Mesenchymal stem cell (in vitro differentiated cells and primary cell): ENCODE measurements at regions not wholly inside any gene's neighbourhood (a gene's known extent, or its start where the extent isn't known, plus 50 kb on each side); places are given as distances from the start of the nearest gene placed in this dataset.

Experiments
- DNase-seq: peaks from one replicate; pipeline ENCODE4 v3.0.0-alpha.2; 2013
- H2AFZ ChIP-seq: one replicate; pipeline ENCODE4 v1.6.1; 2013; ENCODE audit warnings: low read depth, mild to moderate bottlenecking, control low read depth, inconsistent platforms, low read length, moderate library complexity
- H2AK5ac ChIP-seq: 2 replicates; pipeline ENCODE4 v1.6.1; 2013; ENCODE audit warnings: low read length, moderate library complexity, mild to moderate bottlenecking, inconsistent platforms; ENCODE audit not compliant: severe bottlenecking
- H2BK120ac ChIP-seq: one replicate; pipeline ENCODE4 v1.6.1; 2013; ENCODE audit warnings: low read depth, mild to moderate bottlenecking, inconsistent platforms, low read length, moderate library complexity
- H2BK12ac ChIP-seq, 2 experiments: one replicate each; pipeline ENCODE4 v1.6.1; 2013; ENCODE audit warnings: inconsistent platforms in 2 of 2, low read length in 2 of 2, mild to moderate bottlenecking in 2 of 2, moderate library complexity in 2 of 2, control low read depth in 1 of 2
- H2BK15ac ChIP-seq: one replicate; pipeline ENCODE4 v1.6.1; 2013; ENCODE audit warnings: mild to moderate bottlenecking, low read depth, inconsistent platforms; ENCODE audit not compliant: poor library complexity, severe bottlenecking
- H2BK5ac ChIP-seq: 2 replicates; pipeline ENCODE4 v1.6.1; 2013; ENCODE audit warnings: low read depth, mild to moderate bottlenecking, low read length, control low read depth, inconsistent platforms; ENCODE audit not compliant: poor library complexity, severe bottlenecking
- H3K14ac ChIP-seq, 2 experiments: one replicate each; pipeline ENCODE4 v1.6.1; 2013; ENCODE audit warnings: inconsistent platforms in 2 of 2, low read length in 2 of 2, control low read depth in 1 of 2, mild to moderate bottlenecking in 1 of 2, moderate library complexity in 1 of 2
- H3K18ac ChIP-seq, 2 experiments: one replicate each; pipeline ENCODE4 v1.6.1; 2013; ENCODE audit warnings: inconsistent platforms in 2 of 2, low read length in 2 of 2, control low read depth in 1 of 2, low read depth in 1 of 2, mild to moderate bottlenecking in 1 of 2
- H3K23ac ChIP-seq, 2 experiments: one replicate each; pipeline ENCODE4 v1.6.1; 2013; ENCODE audit warnings: inconsistent platforms in 2 of 2, low read length in 2 of 2, mild to moderate bottlenecking in 2 of 2, moderate library complexity in 2 of 2, control low read depth in 1 of 2
- H3K27ac ChIP-seq: 2 replicates; pipeline ENCODE4 v1.5.1; 2013; ENCODE audit warnings: mild to moderate bottlenecking, moderate library complexity, low read length, control low read depth, inconsistent platforms; ENCODE audit not compliant: poor library complexity, severe bottlenecking
- H3K27me3 ChIP-seq, 2 experiments: 2 replicates each; pipeline versions ENCODE4 v1.6.1 to v1.7.0; 2013; ENCODE audit warnings: low read length in 2 of 2, mild to moderate bottlenecking in 2 of 2, moderate library complexity in 2 of 2, control low read depth in 1 of 2, inconsistent platforms in 1 of 2; ENCODE audit not compliant: control insufficient read depth in 1 of 2, insufficient read depth in 1 of 2
- H3K36me3 ChIP-seq, 2 experiments: 2 replicates each; pipeline versions ENCODE4 v1.6.1 to v1.7.0; 2013; ENCODE audit warnings: low read length in 2 of 2, control low read depth in 1 of 2, inconsistent platforms in 1 of 2, low read depth in 1 of 2, mild to moderate bottlenecking in 1 of 2; ENCODE audit not compliant: insufficient read depth in 2 of 2, control insufficient read depth in 1 of 2
- H3K4ac ChIP-seq, 2 experiments: one replicate each; pipeline ENCODE4 v1.6.1; 2013; ENCODE audit warnings: inconsistent platforms in 2 of 2, low read length in 2 of 2, mild to moderate bottlenecking in 2 of 2, moderate library complexity in 2 of 2, control low read depth in 1 of 2, low read depth in 1 of 2
- H3K4me1 ChIP-seq: 2 replicates; pipeline ENCODE4 v1.6.1; 2013; ENCODE audit warnings: low read depth, low read length, control low read depth; ENCODE audit not compliant: control insufficient read depth, insufficient read depth
- H3K4me2 ChIP-seq: 2 replicates; pipeline ENCODE4 v1.6.1; 2013; ENCODE audit warnings: low read length, mild to moderate bottlenecking, inconsistent platforms; ENCODE audit not compliant: poor library complexity, severe bottlenecking
- H3K4me3 ChIP-seq, 2 experiments: 2 replicates each; pipeline versions ENCODE4 v1.5.1 to v1.7.0; 2013; ENCODE audit warnings: low read length in 2 of 2, mild to moderate bottlenecking in 2 of 2, control low read depth in 1 of 2, low read depth in 1 of 2; ENCODE audit not compliant: insufficient read depth in 1 of 2
- H3K79me1 ChIP-seq: replicated peaks from 2 replicates; pipeline ENCODE4 v1.6.1; 2013; ENCODE audit warnings: mild to moderate bottlenecking, control low read depth, low read length, inconsistent platforms; ENCODE audit not compliant: poor library complexity, severe bottlenecking
- H3K9ac ChIP-seq: 2 replicates; pipeline ENCODE4 v1.7.0; 2013; ENCODE audit warnings: mild to moderate bottlenecking, low read length, moderate library complexity
- H3K9me3 ChIP-seq: 2 replicates; pipeline ENCODE4 v1.7.0; 2013; ENCODE audit warnings: mild to moderate bottlenecking, low read length; ENCODE audit not compliant: control insufficient read depth
- H4K8ac ChIP-seq: one replicate; pipeline ENCODE4 v1.6.1; 2013; ENCODE audit warnings: inconsistent platforms, mild to moderate bottlenecking, low read length, moderate library complexity
- H4K91ac ChIP-seq: one replicate; pipeline ENCODE4 v1.6.1; 2013; ENCODE audit warnings: mild to moderate bottlenecking, low read length, inconsistent platforms
- WGBS: methylation state at CpG from one replicate; pipeline ENCODE4 v1.1.7; 2013; ENCODE audit warnings: mixed read lengths; 5-methylcytosine and 5-hydroxymethylcytosine counted together

DNA sequence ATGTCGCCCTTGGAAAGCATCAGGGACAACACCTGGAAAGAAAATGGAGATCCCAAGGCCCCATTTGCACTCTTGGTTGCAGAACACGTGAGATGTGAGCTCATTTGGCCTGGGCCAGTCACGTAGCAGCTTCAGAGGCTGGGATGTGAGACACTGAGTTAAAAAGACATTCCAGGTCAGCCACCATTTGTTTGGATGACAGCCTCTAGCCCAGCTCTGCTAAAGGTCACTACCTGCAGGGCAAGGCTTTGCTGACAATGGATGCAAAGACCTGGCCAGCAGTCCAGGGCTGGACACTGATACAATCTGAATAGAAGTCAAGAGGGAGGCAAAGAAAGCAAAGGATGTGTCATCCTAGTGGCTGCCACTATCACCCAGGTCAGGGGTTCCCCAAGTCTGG is 83.9 kb upstream of the LRPPRC start:
- Histone ChIP-seq H3K18ac (no peak overlapping the region), H2AK5ac (no peak overlapping the region), H3K36me3 (no peaks in the 10 kb centered on the region), H2BK120ac (no peak overlapping the region), H2BK5ac (no peak overlapping the region), H2BK12ac (no peak overlapping the region), H4K91ac (no peak overlapping the region), H3K4me3 (no peak overlapping the region), H3K4me2 (no peak overlapping the region), H3K23ac (no peak overlapping the region), H3K9ac (no peak overlapping the region), H4K8ac (no peak overlapping the region), H3K9me3 (no peaks in the 10 kb centered on the region), H3K14ac (no peak overlapping the region), H3K27ac (no peak overlapping the region), H2AFZ (no peak overlapping the region), H3K4me1 (no peaks in the 10 kb centered on the region), H3K79me1 (no peaks in the 10 kb centered on the region), H3K4ac (no peak overlapping the region), H2BK15ac (no peak overlapping the region), H3K27me3 (no peaks in the 10 kb centered on the region)
- 79% methylated on average over 3 of the region's 3 CpGs for WGBS
- no peak for DNase-seq

DNA sequence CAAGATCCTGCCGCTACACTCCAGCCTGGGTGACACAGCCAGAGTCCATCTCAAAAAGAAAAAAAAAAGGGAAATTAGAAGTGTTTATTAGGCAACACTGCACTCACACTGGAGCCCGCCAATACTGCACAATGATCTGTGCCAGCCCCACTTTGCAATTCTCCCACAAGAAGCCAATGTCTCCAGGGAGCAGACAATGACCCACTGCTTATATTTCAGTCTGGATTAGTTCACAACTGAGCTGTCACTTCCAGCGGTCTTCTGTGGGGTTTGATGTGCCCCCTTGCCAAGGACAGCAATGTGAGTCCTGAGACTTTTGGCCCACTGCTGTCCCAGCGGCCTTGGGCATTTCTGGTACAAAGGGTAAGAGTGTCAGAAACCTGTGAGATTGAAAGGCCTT is 85.6 kb upstream of the PPM1B start:
- Histone ChIP-seq H2AK5ac (no peak overlapping the region), H3K4me3 (no peak overlapping the region), H4K91ac (no peak overlapping the region), H3K79me1 (peaks cover 4% of the 10 kb centered on the region), H3K9ac (no peak overlapping the region), H2BK15ac (no peak overlapping the region), H3K9me3 (no peaks in the 10 kb centered on the region), H3K14ac (no peak overlapping the region), H3K27me3 (no peaks in the 10 kb centered on the region), H3K27ac (no peak overlapping the region), H3K23ac (no peak overlapping the region), H2AFZ (no peak overlapping the region), H2BK120ac (no peak overlapping the region), H3K36me3 (no peaks in the 10 kb centered on the region), H3K4me1 (peaks cover 11% of the 10 kb centered on the region), H3K18ac (no peak overlapping the region), H2BK12ac (no peak overlapping the region), H3K4ac (no peak overlapping the region), H2BK5ac (no peak overlapping the region), H3K4me2 (no peak overlapping the region), H4K8ac (no peak overlapping the region)
- DNase-seq, result no peak
- 89% methylated on average over 3 of the region's 4 CpGs for WGBS

DNA sequence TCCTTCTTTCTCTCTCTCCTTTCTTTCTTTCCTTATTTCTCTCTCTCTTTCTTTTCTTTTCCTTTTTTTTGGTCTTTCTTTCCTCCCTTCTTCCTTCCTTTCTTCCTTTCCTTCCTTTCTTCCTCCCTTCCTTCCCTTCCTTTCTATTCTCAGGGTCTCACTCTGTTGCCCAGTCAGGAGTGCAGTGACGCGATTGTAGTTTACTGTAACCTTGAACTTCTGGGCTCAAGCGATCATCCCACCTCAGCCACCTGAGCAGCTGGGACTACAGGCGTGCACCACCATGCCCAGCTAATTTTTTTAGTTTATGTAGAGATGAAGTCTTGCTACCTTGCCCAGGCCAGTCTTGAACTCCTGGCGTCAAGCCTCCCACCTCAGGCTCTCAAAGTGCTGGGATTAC is 83.8 kb upstream of the PPM1B start:
- no peak overlapping the region for H3K4me2 ChIP-seq
- no peak overlapping the region for H2BK15ac ChIP-seq
- peaks cover 12% of the 10 kb centered on the region for H3K4me1 ChIP-seq
- H2AFZ ChIP-seq, result no peak overlapping the region
- peak overlapping the region; percentile 49 for H2AK5ac ChIP-seq
- H3K4me3 ChIP-seq, result no peak overlapping the region
- H4K91ac ChIP-seq, result no peak overlapping the region
- no peaks in the 10 kb centered on the region for H3K27me3 ChIP-seq
- DNase-seq, result no peak
- no peak overlapping the region for H3K9ac ChIP-seq
- H3K36me3 ChIP-seq, result no peaks in the 10 kb centered on the region
- no peaks in the 10 kb centered on the region for H3K9me3 ChIP-seq
- H3K18ac ChIP-seq, result no peak overlapping the region
- H4K8ac ChIP-seq, result no peak overlapping the region
- H2BK5ac ChIP-seq, result no peak overlapping the region
- no peak overlapping the region for H3K27ac ChIP-seq
- 93% methylated on average over 5 of the region's 5 CpGs for WGBS
- no peak overlapping the region for H3K14ac ChIP-seq
- no peak overlapping the region for H3K4ac ChIP-seq
- no peak overlapping the region for H2BK120ac ChIP-seq
- H3K23ac ChIP-seq, result no peak overlapping the region
- no peak overlapping the region for H2BK12ac ChIP-seq
- H3K79me1 ChIP-seq, result peaks cover 4% of the 10 kb centered on the region

DNA sequence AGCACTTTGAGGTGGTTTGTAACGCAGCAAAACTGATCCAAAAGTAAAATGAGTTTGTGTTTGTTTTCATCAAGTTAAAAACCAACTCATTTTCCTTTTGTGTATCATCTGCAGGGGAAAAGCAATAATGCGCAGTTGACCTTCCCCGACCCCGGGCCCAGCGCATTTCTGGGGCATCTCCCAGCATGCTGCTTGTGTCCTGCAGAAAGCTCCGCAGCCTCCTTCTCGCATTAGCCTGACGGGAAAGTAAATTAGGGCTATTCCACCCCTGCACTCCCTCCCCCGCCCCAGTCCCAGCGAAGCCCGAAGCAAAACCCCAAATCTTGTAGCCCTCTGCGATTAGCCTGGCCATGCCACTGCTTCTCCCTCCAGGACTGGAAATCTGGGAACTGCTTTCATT is 82.0 kb upstream of the PPM1B start:
- Histone ChIP-seq H2AFZ (peak overlapping the region; percentile 8), H3K4me3 (peak overlapping the region in 1 of 2 experiments; percentile 69), H4K91ac (no peak overlapping the region), H3K14ac (no peak overlapping the region), H3K9ac (peak overlapping the region; percentile 84), H3K27ac (no peak overlapping the region), H3K4me2 (peak overlapping the region; percentile 47), H2BK15ac (no peak overlapping the region), H3K36me3 (no peaks in the 10 kb centered on the region), H3K79me1 (peaks cover 4% of the 10 kb centered on the region), H3K4me1 (peaks cover 21% of the 10 kb centered on the region), H4K8ac (peak overlapping the region; percentile 73), H2AK5ac (peak overlapping the region; percentile 38), H3K18ac (no peak overlapping the region), H3K9me3 (no peaks in the 10 kb centered on the region), H3K27me3 (no peaks in the 10 kb centered on the region), H2BK120ac (peak overlapping the region; percentile 49), H3K23ac (no peak overlapping the region), H2BK12ac (peak overlapping the region in 1 of 2 experiments; percentile 71), H3K4ac (peak overlapping the region in 1 of 2 experiments; percentile 33), H2BK5ac (no peak overlapping the region)
- WGBS, result 74% methylated on average over 12 of the region's 12 CpGs
- no peak for DNase-seq
